NCI-H446 (cell line): ENCODE measurements at regions not wholly inside any gene's neighbourhood (a gene's known extent, or its start where the extent isn't known, plus 50 kb on each side); places are given as distances from the start of the nearest gene placed in this dataset.
"Not testable (repeated sequence)": the region's sequence is repeated elsewhere in the genome, so short reads cannot be mapped to it uniquely, and the experiment has no call there.

Experiments
- DNase-seq, 2 experiments: peaks; one replicate each; lab custom pipeline; 2025; lab: John Stamatoyannopoulos, UW

- DNase-seq = no peak
These were observed 802.9 kb upstream of the ADAMTS5 start for GRCh38 chr21:27769763-27770162.

GRCh38 chr21:27768046-27768637, 801.3 kb upstream of the ADAMTS5 start:
- DNase-seq = not testable (repeated sequence)

- no peak for DNase-seq
These were observed 797.2 kb upstream of the ADAMTS5 start for GRCh38 chr21:27764056-27764455.

GRCh38 chr21:27761623-27762022, 794.7 kb upstream of the ADAMTS5 start:
- DNase-seq = no peak

GRCh38 chr21:27759820-27760219, 792.9 kb upstream of the ADAMTS5 start:
- DNase-seq = peak in 1 of 2 experiments; percentile 5

GRCh38 chr21:27759091-27759659, 792.3 kb upstream of the ADAMTS5 start:
- peak in 1 of 2 experiments; percentile 4 for DNase-seq

- peak in 1 of 2 experiments; percentile 2 for DNase-seq
These were observed 789.3 kb upstream of the ADAMTS5 start for GRCh38 chr21:27756191-27756590.

- DNase-seq = no peak
These were observed 777.2 kb upstream of the ADAMTS5 start for GRCh38 chr21:27743971-27744564.

- peak in 1 of 2 experiments; percentile 40 for DNase-seq
These were observed 774.8 kb upstream of the ADAMTS5 start for GRCh38 chr21:27741736-27742135.

- DNase-seq = no peak
These were observed 773.2 kb upstream of the ADAMTS5 start for GRCh38 chr21:27740084-27740483.

- no peak for DNase-seq
These were observed 772.3 kb upstream of the ADAMTS5 start for GRCh38 chr21:27739187-27739586.

GRCh38 chr21:27735699-27736098, 768.8 kb upstream of the ADAMTS5 start:
- DNase-seq = no peak

GRCh38 chr21:27734146-27734545, 767.3 kb upstream of the ADAMTS5 start:
- DNase-seq = no peak

- no peak for DNase-seq
These were observed 759.0 kb upstream of the ADAMTS5 start for GRCh38 chr21:27725916-27726315.

GRCh38 chr21:27722095-27722494, 755.2 kb upstream of the ADAMTS5 start:
- no peak for DNase-seq

- DNase-seq = no peak
These were observed 754.8 kb upstream of the ADAMTS5 start for GRCh38 chr21:27721675-27722074.

GRCh38 chr21:27719226-27719625, 752.3 kb upstream of the ADAMTS5 start:
- DNase-seq = peak in 1 of 2 experiments; percentile 60

GRCh38 chr21:27715131-27715530, 748.2 kb upstream of the ADAMTS5 start:
- DNase-seq = peak; percentile 80 to 91

- peak; percentile 91 to 94 for DNase-seq
These were observed 746.5 kb upstream of the ADAMTS5 start for GRCh38 chr21:27713154-27714109.

- no peak for DNase-seq
These were observed 737.8 kb upstream of the ADAMTS5 start for GRCh38 chr21:27704567-27705166.

- no peak for DNase-seq
These were observed 736.9 kb upstream of the ADAMTS5 start for GRCh38 chr21:27703791-27704190.
